Suppressor macrophage treated with lipopolysaccharide for 1 hour (primary cell): ENCODE measurements at regions not wholly inside any gene's neighbourhood (a gene's known extent, or its start where the extent isn't known, plus 50 kb on each side); places are given as distances from the start of the nearest gene placed in this dataset.

Experiments used
- DNase-seq, 3 donors: peaks; one replicate each; pipeline ENCODE4 v3.0.0-alpha.2; 2020 to 2022

DNA sequence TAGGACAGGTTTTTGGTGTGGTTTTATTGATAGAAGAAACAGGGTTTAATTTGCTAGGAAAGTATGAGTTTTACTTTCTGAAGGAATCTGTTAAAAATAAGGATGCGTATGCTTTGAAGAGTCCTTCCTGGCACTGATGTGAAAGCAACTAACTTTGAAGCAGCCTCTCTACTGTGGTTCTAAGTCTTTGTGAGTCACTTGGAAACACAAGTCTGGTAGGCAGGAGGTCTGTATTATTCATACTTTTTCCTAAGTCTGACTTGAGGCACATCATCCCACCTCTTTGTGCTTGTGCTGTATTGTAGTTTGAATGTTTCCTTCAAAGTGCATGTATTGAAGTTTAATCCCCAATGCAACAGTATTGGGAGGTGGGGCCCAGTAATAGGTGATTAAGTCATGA is 129.0 kb downstream of the TAF11L14 start:
- DNase-seq = no peak

DNA sequence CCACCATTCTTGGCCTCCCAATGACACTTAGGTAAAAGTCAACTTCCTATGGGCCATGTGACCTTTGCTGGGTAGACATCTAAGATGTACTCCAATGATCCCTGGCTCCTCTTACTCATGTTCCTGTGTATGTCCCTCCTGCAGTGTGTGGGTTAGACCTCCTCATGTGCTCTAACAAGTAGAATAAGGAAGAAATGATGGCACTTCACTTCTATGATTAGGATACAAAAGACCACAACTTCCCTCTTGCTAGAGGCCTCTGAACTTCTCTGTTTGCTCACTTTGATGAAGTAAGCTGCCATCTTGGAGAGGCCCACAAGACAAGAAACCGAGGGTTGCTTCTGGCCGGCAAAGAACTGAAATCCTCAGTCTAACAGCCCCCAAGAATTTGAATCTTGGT is 131.8 kb downstream of the TAF11L14 start:
- peak; percentile 13 to 37 (median 37) for DNase-seq

DNA sequence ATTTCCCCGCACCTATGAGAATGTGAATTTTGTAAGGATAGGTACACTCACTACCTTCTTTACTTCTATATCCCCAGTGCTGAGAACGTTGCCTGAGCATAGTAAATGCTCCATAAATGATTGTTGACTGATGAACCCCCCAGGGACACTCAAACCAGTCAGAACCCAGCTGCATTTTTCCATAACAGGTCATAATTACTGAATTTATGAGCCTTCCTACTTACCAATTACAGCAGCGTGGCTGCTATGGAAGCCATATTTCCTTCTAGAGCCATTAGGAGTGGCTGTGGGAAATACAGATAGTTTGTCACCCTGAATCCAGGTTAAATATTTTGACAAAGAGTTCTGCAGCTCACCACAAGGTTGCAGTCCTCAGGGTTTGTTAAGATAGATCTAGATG is 135.0 kb downstream of the TAF11L14 start:
- DNase-seq = no peak

DNA sequence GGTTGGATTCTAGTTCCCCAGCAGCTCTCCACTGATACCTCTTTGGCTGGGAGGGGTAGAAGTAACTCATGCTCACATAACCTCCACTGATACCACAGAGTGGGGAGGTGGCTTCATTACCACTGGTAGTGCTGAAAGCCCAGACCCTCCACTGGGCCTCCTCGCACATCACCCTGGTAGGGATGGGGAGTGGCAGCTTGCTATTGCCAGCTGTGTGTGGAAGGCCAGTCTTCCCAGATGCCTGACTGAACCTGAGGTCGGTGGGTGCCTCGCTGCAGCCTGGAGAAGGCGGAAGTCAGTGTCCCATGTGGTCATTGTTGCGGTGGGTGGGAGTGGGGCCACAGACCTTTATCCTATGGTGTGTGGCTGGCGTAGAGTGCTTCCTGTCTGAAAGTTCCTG is 138.0 kb downstream of the TAF11L14 start:
- DNase-seq = no peak

DNA sequence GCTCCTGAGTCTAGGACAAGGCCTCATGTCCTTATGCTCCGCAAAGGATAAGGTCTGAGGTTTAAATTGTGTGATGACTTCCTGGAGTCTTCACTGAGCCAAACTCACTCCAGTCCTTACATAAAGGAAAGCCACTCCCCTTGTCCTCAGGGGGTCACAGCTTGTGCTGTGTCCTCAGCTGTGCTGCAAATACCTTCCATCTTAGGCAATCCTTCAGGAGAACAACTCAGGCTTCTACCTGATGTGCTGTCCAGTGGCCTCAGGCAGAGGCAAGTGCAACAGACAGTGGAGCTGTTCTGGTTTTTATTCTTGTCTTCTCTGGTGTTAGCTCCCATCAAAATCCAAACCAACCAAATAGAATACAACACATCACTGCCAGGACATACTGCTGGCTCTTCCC is 151.5 kb downstream of the TAF11L14 start:
- no peak for DNase-seq

DNA sequence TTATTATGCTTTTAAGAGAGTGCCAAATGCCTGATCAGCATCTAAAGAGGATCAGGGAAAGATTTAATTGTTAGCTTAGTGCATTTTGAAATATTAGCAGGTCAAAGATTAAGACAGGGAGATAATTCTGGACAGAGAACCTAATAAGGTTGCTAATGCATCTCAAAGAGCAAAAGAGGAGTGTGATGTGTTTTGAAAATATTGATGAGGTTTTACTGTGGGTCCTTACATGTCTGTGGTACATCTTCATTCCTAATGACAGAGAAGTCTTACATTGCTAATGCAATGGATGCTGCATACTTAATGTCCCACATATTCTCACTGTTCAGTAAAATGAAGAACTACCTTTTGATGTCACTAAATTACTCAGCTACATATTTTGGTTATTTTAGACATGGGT is 154.1 kb downstream of the TAF11L14 start:
- DNase-seq = no peak

DNA sequence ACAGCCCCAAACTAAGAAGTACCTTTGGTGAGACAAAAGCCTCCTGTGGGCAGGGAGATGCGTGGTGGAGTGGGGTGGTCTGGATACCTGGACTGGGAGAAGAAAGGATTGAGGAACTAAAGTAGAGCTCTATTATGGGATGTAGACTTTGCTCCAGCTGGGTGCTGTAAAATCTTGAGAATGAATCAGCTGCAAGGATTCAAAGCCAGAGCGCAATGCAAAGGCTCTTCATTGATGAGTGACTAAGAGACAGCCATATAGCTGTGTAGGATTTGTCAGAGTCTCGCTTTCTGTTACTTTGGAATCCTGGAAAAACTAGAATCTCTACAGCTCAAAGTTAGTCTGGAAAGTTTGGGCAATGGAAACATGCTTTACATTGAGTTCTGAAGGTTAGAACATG is 159.9 kb downstream of the TAF11L14 start:
- DNase-seq = no peak

DNA sequence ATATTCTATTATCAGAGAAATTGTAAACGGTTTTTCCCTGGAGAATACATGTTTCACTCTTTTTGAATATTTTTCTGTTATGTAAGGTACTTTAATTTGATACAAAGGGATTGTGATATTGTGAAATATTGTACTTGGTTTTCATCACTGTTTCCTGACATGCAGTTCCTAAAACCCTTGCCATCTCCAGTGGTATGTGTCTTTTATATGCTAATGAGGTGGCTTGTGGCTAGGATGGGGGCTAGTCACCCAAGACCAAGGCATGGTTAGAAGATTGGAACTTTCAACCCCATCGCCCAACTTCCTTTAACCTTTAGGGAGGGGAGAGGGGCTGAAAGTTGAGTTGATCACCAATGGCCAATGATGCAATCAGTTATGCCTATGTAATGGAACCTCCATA is 160.6 kb downstream of the TAF11L14 start:
- peak in 1 of 3 donors; percentile 11 for DNase-seq

DNA sequence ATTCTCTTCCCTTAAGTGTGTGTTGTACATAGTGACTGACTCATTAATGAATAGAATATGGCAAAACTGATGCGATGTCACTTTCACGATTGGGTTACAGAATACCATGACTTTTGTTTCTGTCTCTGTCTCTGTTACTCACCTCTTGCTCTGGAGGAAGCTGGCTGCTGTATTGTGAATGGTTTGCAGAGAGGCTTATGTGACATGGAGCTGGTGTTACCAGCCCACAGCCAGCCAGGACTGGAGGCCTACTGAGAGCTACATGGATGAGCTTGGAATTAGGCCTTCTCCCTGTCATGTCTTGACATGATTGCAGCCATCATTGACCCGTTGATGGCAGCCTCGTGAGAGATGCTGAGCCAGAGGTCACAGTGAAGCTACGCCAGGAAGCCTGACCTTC is 161.9 kb downstream of the TAF11L14 start:
- DNase-seq = no peak

DNA sequence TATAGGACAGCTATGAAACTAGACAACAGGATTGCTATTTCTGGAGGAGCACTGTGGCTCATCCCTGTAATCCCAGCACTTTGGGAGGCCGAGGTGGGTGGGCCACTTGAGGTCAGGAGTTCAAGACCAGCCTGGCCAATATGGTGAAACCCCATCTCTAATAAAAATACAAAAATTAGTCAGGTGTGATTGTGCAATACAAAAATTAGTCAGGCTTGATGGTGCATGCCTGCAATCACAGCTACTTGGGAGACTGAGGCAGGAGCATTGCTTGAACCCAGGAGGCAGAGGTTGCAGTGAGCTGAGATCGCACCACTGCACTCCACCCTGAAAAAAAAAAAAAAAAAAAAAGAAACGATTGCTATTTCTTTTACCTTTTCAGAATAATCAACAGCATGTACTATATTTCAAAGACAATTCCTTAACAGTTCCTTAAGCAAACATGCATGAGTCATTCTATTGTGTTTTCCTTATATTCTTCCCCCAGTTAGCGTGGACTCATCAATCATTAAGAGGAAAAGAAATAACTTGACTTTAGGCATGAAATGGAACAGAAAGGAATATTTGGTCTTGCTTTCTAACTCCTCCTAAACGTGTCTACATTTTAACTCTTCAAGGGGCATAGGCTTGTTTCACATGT is 162.6 kb downstream of the TAF11L14 start:
- no peak for DNase-seq

DNA sequence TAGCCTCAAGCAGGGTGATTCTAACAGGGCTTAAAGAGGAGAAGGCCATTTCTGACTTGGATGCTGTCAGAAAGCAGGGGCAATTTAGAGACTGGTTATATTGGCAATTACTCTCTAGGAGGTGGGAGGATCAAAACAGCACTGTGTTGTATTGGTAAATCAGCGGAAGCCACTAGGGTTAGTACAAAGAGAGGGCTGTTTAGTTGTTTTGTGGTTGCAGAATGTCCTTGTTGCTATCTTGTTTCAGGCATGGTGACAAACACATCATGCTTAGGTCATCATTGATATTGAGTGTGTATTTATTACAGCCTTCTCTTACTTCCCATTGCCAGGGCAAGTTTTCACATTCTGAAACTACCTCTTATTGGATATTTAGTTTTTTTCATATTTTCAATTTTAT is 165.3 kb downstream of the TAF11L14 start:
- DNase-seq = no peak

DNA sequence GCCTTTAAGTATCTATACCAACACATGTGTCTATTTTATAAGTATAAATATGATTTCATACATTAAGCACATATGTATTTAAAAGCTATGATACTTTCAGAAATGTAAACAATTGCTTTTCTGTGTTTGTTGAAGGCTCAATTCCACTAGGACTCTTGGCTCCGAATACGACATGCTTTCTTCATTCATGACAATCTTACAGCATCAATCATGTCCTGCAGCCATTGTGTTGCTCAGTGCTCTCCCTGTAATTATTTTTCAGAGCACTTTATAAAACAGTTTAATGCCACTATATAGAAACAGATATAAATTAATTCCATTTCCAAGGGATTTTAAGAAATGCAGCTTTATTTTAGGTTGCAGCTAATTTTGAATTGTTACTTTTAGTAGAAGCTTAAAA is 167.3 kb downstream of the TAF11L14 start:
- no peak for DNase-seq

DNA sequence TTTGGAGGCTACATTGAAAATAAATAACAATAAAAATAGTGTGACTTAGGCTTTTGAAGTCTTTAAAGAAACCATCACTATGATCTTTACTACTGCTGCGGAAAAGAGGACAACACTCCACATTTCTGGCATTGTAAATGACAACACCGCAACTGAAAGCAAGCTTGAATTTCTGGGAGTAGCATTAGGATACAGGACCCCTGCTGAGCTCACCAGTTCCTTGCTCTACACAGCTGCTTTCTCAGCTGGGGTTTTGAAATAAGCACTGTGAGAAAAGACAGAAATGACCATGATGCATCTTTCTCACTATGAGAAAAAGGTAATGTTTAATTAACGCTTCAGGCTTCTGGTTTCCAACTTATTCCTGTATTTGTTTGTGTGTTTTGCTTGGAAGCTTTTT is 168.0 kb downstream of the TAF11L14 start:
- DNase-seq = no peak

DNA sequence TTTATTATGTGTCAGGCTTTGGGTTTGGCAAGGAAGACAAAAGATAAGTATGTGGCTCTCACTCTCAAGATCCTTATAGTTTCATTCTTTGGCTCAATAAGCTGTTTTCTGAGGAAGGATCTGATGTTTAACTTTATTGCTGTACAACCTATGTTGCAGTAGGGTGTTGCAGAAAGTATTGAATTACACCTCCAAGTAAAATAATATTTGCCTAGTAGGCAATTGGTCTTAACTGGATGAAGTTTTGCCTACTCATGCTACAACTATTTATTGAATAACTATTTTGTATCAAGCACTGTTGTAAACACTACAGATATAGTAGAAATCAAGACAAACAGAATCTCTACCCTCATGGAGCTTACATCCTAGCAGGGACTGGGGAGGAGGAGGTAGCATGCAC is 169.7 kb downstream of the TAF11L14 start:
- no peak for DNase-seq

DNA sequence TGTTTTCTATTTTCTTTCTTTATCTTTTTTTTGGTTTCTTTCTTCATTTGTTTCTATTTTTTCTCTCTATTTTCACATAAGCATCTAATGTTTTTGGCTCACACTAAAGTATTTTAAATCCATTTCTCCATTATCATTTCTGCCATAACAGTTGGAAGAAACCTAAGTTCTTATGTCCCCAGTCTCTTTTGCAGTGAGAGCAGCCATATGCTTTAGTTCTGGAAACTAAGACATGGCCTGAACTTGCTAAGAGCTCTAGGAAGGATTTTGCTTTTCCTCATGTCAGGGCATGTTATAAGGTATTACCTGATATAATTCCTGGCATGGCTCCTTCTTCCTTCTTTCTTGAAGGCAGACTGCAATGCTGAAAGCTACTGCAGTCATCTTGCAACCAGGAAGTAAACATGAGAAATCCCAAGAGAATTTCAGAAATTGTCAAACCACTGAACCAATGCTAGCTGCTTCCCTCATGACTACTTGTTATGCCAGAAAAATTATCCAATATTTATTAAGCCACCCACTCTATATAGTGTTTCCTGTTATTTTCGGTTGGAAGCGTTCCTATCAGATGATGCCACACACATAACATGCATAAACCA is 171.1 kb downstream of the TAF11L14 start:
- no peak for DNase-seq

DNA sequence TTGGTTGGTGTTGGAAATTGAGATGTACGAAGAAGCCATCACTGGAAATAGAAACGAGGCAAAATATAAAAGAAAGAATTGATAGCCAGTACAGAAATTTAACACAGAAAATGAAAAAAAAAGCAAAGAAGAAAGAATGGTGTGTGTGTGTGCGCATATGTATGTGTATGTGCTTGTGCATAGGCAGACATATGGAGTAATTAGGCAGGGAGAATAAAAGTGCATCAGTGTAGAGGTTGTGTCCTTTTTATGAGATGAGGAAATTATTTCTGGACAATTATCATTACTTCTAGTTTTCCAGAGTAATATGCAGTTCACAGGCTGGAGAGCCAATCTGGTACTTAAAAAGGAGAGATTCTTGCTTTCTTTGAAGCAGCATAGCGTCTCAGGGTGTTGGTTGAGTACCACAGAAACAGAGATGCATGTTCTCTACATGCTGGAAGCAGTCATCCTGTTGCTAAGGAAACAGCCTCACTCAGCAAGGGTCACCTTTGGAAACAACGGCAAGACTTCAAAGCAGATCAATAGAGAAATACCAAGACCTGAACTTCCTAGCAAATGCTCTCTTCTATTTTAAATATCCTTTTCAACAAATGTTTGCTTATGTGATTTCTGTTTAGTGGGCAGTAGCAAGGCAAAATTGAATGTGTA is 172.7 kb downstream of the TAF11L14 start:
- DNase-seq = no peak

DNA sequence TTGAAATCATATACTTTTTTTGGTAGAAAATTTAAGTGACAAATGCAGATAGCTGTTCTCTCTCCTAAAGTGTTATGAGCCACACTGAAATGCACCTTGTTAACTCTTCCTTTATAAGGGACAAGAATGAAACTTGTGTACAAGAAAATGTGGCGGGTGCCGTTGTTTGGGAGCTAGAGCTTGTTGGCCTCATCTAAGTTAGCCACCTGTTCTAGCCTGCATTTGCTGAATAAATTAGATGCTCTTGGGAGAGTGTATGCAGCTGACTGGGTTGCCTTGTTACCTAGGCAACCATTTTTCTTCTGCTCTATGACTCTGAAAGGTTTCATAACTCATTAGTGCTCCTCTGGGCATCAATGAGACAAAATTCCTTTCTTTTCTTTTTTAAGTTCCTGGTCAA is 174.3 kb downstream of the TAF11L14 start:
- no peak for DNase-seq

DNA sequence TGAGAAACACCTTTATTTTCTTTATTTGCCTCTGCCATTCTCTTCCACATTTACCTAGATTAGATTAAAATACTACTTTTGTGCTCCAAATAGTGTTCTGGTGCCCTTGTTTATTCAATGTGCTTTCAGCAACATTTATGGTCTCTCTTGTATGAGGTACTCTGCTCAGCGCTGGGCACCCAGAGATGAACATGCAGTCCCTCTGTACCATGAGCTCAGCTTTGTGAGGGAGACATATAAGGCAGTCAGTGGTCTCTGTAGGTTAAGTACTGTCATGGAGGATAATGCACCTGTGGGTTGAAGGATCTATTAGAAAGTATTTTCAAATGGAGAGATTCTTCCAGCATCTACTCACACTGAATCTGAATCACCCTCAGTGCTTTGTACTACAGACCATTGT is 176.5 kb downstream of the TAF11L14 start:
- DNase-seq = no peak

DNA sequence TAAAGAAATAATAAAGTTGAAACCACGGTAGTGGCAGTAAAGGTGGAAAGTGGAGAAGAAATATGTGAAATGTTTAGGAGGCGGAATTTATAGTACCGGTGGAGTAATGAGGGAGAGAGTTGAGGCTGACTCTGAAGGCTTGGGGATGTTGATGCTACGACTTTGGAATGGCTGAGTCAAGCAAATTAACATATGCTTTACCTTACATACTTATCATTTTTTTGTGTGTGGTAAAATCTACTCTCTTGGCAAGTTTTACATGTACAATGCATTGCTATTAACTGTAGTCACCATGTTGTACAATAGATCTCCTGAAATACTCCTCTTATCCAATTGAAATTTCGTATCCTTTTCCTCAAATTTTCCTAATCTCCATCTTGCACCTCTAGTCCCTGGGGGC is 179.0 kb downstream of the TAF11L14 start:
- DNase-seq = no peak

DNA sequence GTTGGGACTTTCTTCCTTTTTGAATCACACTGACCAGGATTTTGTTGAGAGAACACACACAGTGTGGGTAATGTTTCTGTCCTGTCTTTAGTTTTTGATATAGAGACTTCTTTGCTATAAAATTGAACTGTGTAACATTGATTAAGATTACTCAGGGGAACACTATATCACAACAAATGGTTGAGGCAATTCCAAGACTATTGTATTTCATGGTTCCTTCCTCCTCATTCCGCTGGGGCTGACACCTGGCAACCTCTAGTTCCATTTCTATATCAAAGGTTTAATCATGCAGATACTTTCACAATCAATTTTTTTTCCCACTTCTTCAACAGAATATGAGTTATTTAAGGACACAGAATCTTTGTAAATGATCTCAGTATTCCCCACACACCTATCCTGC is 182.2 kb downstream of the TAF11L14 start:
- DNase-seq = no peak

DNA sequence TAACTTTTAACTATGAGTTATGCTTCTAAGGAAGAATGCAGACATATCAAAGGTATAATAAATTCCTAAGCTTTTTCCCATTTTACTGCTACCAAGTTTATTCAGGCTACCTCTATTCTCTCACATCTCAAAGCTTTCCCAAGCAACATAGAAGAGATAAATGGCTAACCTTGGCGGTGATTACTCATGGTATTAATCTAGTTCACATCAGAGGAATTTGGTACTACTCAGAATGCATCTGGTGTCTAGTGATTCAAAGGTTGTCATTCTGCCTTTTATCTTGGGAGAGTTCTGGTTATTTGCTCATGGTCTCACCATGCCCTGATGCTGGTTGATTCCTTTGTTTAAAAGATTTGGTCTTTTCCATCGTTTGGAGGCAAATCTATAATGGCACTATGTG is 182.7 kb downstream of the TAF11L14 start:
- no peak for DNase-seq

DNA sequence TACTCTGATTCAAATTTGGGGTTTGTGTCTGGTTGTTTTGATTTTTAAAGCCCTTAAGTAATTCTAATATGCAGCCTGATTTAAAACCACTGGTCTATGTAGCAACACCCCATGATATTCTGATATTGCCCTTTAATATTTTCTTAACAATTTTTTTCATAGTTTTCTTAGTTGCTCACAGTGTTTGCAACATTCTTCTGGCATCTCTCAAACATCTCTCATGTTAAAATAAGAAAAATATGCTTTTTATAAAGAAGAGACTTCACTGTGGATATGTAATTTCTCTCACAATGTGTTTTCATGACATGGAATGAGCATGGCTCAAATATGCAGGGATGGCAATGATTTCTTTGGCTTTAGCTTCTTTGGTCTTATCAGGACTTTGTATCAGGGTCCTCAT is 183.7 kb downstream of the TAF11L14 start:
- no peak for DNase-seq

DNA sequence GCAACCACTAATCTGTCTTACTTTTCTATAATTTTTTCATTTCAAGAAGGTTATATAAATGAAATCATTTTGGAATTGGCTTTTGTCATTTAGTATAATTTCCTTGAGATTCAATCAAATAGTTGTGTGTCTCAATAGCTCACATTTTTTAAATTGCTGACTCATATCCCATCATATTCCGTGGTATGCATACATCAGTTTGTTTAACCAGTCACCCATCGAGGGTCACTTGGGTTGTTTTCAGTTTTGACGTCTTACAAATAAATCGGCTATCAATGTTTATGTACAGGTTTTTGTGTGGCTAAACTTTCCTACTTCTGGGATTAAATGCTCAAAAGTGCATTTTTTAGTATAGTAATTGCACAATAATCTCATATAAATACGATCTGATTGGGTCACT is 185.5 kb downstream of the TAF11L14 start:
- DNase-seq = no peak

DNA sequence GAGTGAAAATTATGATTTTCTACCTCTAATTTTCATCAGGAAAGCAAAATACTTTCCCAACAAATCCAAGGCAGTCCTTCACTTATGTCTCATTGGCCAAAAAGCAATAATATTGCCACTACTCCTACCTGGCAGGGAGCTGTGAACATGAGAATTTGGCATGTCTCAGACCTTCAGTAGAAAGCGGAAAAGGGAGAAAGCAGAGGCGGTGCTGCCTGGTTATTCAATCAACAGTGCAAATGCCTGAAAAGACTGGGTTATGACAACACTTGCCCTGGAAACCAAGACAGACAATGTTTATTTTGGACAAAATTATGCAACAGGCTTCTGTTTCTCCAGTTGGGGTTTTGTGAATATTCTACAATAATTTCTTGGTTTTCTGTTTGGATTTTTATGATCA is 194.4 kb downstream of the TAF11L14 start:
- no peak for DNase-seq

DNA sequence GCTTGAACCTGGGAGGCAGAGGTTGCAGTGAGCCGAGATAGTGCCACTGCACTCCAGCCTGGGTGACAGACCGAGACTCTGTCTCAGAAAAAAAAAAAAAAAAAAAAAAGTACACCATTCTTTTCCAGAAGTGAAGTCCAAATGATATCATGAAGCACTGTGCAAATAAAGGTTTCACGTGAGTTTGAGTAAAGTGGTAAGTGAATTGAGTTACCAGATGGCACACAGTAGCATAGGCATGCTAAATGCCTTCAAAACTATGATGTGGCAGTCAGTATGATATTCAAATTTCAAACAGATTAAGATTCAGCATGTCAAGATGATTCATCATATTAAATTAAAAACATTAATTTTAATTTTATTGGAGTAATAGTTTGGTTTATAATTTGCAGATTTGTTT is 195.2 kb downstream of the TAF11L14 start:
- no peak for DNase-seq
